Inferior parietal cortex (tissue), 1 donor: ENCODE measurements at regions not wholly inside any gene's neighbourhood (a gene's known extent, or its start where the extent isn't known, plus 50 kb on each side); places are given as distances from the start of the nearest gene placed in this dataset.

Experiments used
- DNase-seq: peaks from one replicate; pipeline ENCODE4 v3.0.0-alpha.2; 2016; ENCODE audit errors: extremely low spot score

DNA sequence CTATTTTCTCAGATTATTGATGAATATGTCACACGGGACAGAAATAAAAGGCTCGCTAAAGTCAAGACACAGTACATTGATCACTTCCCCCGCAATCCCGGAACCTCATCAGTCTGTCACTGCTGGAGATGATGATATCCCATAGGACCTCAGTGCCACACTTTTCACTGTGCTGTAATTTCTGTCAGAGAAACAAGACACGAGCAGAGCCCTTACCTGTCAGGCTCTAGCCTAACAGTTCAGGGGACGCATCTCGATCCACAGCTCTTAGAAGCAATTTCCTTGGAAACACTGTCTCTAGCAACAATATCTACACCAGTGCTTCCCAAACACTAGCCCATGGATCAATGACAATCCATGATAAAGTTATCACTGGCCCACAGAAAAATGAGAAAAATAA lies 140.0 kb downstream of the GRIN2B start:
- no peak for DNase-seq

DNA sequence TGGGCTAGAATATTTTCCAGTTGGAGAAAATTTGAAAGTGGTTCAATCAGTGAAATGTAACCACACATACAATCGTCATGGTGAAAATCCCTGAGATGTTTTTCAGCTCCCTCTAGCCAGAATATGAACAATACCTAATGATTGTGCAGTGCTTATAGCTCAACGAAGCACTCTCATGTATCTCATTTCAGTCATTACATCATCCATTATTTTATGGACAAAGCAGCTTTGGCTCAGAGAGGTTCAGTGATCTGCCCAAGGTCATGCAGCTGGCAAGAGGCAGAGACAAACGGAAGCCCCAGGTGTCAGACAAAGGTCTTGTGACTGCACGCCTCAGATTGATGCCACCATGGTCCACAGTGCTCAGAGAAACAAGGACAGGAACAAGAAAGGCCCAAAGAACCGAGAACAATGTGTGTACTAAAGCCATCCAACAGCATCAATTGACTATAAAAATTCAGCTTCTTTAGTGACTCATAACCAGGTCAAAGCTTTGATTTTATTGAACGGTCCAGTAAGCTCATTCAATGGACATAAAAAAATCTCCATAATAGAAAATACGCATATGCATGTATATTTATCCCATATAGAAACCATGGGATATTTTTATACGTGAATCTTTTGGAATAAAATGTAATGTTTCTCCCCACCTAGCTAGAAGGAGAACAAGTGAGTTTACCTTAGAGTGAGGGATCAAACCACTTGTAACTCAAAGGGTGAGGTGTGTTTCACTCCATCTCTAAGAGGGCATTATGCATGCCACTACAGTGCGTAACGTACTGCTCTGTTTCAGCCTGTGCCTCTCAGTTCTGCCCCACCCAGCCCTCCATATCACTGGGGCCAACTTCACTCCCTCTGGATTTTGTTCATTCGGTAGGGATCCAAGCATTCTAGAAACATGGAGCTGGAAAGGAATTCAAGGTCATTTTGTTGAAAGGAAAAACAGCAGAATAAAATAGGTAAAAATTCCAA lies 141.8 kb downstream of the GRIN2B start:
- DNase-seq = no peak

DNA sequence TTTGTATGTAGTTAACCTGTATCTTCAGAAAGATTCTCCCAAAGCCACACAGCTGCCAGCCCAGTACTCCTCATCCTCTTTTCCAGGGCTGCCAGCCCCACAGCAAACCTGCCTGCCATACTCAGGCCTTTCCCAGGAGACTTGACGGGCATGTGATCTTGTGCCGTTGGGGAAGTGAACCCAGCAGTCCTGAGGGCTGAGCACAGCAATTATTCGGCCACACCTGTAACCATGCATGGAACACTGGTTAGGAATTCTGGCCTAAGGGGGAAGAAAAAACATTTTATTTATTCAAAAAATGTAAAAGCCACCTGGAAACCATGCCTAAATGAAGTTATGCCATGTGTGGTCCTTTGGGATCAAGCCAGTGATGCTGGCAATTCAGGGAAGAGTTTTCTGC lies 145.3 kb downstream of the GRIN2B start:
- DNase-seq = no peak

DNA sequence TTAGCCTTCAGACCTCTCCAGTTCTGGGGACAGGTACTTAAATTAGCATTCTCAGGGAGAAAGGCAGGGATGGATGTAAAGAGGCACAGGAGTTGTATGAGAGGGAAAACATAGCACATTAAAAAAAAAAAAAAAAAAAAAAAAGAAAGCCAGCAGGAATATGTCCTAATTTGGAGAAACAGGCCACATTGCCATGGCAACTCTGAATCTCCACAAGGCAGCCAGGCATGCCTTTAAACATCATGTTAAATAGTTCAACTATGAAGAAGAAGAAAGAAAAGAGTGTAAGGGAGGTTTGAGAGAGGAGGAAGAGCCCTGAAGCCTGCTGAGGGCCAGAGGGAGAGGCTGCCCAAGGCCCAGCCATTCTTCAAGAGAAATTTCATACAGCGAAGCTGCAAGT lies 145.8 kb downstream of the GRIN2B start:
- no peak for DNase-seq

DNA sequence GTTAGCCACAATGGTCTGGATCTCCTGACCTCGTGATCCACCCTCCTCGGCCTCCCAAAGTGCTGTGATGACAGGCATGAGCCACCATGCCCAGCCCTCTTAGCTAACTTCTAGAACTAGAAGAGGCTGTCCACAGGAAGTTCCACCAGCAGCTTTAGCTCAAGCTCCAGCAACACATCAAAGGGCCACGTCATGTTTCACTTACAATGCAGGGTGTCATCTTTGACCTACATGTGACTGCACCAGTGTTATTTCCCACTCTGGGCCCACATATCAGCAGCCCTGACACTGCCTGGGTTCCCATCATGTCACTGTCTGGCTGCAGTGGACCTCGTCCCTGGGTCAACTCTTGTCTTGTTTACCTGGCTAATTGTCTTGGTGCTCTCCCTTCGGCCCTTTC lies 147.2 kb downstream of the GRIN2B start:
- DNase-seq = no peak

DNA sequence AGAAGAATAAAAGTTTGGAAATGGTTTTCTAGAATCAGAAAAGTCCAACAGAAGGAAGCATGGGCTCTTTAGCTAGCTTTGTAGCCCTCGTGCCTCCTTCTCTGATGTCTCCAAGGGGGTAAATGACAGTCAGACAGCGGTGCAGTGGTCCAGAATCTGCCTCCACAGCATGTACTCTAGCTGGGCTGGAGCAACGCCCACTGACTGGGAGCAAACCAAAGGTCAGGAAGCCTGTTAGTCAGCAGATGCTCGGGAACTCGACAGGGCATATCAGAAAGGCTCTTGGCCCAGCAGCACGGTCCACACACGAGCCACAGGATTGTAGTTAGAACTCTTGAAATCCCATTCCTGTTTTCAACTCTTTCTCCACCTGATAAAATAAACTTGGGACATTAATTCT lies 164.3 kb downstream of the GRIN2B start:
- no peak for DNase-seq

DNA sequence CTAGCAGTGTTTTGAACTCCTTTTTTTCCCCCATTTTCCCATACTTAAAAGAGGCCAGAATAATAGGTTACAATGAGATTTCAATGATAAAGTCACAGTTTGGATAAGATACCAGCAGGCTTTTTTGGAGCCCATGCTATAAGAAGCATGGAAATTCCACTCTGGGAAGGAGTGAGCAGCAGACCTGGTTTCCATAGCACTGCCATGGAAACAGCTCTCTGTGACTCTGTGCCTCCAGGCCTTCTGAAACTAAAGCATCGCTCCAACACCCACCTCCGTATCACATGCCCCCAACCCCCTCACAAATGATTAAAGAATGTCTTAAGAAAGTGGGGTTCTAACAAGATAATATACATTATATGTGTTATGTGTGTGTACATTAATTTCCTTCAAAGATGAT lies 165.0 kb downstream of the GRIN2B start:
- DNase-seq = no peak

DNA sequence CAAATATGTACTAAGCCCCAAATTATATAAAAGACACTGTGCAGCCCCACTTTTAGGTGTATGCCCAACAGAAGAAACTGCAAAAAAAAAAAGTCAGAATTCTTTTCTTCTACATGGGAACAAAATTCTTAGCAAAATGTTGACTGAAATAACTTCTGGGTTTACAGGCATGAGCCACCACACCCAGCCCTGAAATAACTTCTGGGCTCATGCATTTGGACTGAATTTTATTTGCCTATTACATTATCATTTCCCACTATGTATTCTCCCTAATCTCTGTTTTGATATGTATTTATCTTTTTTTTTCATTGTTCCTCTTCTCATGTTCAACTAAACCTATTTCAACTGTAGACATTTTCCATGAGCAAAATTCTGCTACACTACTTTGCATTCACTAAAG lies 169.2 kb downstream of the GRIN2B start:
- DNase-seq = no peak

DNA sequence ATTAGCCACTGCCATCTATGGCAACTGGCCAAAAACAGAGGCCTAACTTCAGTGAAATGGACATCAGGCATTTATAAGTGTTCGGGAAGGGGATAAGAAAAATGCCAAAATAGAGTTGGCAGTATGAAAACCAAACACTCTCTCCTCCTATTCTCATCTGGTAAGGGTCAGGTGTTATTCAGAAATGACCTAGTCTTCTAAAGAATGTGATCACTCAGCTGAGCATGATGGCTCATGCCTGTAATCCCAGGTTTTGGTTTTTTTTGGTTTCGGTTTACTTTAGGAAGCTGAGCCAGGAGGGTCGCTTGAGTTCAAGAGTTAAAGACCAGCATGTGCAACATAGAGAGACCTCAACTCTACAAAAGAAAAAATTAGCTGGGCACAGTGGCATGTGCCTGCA lies 170.3 kb downstream of the GRIN2B start:
- DNase-seq = no peak

DNA sequence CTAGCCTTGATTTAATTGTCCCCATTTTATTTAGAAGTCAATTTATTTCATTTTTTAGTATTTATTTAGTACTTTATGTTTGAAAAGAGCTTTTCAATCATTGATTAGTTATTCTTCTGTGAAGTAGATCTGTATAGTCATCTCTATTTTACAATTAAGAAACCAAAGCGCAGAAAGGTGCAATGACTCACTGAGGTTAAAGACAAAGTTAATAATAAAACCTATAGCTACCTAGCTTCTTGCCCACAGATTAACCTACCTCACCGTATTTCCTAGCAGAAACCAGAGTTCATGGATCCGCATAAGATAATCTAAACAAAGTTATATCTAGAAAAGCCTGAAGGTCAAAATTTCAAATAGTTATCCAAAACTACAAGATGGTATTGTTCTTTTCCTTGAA lies 176.4 kb downstream of the GRIN2B start:
- DNase-seq = no peak

DNA sequence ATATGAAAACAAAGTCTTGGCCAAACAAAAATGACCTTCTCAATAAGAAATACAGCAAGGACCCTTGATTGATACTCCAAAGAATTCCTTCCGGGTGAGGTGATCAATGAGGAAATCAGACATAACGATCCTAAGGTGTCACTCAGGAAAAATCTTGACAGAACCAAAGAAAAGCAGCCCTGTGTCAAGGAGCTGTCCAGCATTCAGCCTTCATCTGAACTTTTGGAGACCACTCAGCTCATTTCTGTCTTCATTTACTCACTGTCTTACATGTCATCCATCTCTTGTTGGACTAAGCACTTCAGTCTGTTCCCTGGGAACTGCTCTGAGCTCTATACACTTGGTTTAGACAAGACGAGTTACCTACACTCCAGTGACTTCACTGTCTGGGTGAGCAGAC lies 179.9 kb downstream of the GRIN2B start:
- no peak for DNase-seq

DNA sequence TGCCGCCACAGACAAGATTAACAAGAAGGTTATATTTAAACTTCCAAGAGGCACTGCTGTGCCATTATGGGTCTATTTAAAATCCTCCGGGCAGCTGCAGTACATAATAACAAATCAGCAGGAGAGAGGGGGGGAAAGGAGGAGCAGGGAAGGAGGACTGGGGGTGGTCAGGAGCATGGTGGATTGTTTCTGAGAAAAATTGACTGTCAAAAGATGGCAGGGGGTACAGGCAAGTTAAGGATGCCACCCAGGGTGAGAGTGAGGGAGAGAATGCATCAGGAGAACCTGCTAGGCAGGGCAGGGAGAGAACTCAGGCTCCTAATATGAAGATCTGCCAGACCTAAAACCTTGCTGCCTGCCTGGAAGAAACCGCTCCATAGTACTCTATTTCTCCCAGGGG lies 181.8 kb downstream of the GRIN2B start:
- no peak for DNase-seq

DNA sequence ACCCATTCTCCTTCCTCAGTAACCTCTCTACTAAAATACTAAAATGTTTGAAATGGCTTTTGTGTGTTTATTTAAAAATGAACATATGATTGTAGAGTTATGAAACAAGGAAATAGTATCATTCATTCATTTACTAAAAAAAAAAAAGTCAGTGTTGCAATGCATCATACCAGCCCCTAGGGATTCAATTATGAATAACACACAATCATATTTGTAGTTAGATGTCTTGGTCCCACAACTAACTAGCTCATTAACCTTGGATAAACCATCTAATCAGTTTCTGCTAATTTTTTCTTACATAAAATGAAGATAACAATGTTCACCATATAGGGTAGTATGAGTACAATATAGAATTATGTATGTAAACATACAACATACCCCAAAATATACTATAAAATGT lies 183.2 kb downstream of the GRIN2B start:
- DNase-seq = no peak

DNA sequence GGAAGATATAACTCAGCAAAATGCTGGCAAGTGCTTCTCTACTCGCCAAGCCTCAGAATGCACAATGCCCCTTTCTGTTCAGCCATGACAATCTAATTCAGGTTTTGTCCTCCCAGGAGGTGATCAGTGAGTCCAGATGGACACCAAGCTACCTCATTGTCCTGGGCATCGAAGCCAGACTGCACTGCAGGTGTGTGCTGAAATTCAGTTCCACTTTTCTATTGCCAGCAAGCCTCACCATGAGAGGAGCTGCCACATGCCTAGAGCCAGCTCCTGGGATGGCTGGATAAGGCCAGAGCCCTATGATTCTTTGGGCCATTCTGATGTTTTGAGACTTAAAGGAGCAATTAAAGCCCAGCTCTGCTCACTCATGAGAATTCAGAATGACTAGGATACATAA lies 186.7 kb downstream of the GRIN2B start:
- no peak for DNase-seq

DNA sequence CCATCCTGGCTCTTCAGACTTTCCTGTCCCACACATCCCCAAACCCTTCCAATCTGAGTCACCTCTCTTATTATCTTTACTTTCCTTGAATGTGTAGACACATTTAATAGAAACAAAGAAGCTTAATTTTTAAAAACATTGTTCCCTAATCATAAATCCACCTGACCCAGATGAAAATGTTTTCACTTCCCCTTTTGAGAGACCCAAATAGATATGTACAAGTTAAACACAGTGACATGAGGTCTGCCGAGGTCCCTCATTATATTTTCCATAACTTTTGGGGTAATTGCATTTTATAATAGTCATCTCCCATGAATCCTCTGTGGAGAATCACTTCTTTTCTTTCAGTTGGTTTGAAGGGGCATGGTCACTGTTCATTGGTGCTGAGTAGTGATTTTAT lies 191.1 kb downstream of the GRIN2B start:
- no peak for DNase-seq

DNA sequence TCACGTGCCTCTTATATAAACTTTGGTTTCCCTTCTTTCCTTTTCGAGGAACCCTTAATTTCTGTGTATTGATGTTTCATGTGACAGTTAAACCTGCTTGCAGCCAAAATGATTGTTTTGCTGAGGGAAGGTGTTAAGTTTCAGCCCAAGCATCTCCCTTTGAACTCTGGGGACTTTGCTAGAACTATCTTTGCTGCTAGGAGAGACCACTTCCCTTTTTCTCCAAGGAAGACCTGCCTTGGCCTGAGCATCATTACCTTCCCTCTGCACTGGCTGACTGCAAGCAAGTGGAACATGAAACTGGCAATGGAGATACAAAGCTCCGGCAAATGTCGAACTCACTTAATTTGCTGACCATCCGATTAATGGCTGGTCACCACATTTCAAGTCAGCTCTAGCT lies 192.8 kb downstream of the GRIN2B start:
- DNase-seq = no peak

DNA sequence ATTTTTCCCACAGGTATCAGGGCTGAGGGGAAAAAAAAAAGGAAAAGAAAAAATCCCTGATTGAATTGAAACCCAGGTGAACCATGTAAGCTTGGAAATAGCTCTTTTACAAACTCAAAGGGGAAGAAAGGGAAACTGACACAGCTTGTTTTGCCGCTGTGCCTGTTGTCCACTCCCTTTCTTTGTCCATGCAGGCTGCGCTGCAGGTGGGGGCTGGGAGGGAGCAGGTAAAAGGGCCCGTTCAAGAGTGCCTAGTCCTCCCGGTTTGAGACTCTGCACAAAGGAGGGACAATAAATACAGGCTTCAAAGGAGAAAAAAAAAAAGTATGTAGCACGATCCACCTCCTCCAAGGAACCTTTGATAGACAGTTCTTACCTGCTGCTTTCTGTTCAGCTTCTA lies 194.8 kb downstream of the GRIN2B start:
- DNase-seq = no peak

DNA sequence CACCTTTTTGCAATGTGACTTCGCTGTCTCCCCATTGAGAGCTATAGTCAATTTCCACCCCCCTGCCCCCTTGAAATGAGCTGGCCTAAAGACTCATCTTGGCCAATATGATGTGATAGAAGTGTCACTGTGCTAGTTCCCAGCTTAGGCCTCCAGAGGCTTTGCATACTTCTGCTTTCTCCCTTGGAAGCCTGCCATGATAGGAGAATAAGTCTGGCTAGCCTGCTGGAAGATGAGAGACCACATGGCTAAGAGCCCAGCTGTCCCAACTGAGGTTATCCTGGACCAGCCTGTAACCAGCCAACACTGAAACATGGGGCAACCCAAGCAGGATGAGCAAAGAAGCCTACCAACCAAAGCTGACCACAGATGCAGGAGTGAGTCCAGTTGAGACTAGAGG lies 196.9 kb downstream of the GRIN2B start:
- no peak for DNase-seq

DNA sequence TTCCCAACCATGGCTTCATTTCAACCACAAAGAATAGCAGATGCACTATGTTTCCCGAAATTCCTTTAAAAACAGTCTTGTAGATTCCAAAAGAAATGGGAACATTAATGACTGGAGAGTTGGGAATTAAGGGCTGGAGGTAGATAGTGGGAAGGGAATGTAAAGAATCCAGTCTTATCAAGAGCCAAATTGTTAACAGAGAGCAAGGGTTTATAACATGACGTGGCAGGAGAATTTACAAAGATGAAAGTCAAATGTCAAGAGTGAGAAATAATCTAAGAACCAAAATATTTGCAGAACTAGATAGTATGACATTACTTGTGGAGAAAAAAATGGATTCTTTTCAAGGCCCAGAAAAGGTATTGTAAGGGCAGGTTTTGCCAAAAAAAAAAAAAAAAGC lies 200.9 kb downstream of the GRIN2B start:
- no peak for DNase-seq

DNA sequence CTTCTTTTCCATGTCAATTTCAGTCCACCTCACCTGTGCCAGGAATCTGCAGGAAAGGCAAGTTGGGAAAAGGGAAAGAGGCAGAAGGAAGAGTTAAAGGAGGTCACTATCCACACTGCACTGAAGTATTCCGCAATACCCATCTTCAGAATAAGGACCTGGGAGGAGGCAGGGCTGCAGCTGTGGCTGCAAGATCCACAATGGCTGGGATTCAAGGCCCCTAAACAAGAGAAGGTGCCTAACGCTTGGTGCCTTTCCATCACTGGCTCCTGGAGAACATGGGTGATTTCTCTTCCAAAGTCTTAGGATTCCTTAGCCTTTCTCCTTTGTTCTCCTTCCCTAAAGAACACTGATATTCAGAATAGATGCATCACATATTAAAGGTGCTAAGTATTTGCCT lies 204.0 kb downstream of the GRIN2B start:
- no peak for DNase-seq

DNA sequence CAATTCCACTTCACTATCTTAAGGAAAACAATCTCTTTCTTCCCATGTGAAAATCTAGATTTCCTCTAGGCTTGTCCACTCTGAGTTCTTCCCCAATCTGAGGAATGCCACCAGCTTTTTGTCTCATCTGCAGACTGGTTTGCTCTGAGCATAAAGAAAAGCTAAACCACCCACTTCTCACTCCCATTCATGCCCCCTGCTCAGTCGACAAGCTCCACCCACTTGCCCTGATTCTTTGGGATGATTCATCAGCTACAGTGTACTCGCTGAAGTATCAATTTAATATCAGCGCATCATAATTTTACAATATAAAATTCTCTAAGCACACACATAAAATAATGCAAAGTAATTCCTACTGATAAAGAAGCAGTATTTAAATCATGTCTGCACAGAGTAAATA lies 209.1 kb downstream of the GRIN2B start:
- DNase-seq = no peak

DNA sequence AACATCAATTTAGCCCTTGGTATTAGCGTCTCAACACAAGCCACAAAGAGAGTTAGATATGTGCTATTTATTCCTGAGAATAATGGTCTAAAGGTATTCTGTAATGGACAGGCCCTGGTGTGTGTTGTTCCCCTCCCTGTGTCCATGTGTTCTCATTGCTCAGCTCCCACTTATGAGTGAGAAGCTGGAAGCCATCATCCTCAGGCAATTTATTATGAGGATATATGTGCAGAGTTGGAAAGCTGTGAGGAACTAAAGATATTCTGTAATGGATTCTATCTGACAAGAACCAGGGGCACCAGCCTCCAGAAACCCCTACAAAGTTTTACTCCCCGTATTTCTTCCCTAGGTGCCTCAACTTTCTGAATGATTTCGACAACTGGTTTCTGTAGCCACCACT lies 210.8 kb downstream of the GRIN2B start:
- no peak for DNase-seq

DNA sequence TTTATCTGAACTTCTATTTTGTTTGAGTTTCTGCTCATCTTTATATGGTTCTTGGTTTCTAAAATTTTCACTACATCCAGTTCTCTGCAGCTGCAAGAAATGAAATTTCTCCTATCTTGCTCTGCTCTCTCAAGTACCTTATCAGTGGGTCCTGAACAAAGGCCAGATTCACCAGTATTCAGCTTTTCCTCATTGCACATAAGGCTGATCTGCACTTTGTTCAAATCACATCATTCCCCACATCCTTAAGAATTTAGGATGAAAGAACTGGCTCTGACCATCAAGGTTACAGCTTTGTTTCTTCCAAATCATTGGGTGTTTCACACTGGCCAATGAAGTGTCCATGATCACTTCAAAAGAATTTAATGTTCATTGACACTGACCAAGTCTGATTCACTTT lies 211.4 kb downstream of the GRIN2B start:
- DNase-seq = no peak

DNA sequence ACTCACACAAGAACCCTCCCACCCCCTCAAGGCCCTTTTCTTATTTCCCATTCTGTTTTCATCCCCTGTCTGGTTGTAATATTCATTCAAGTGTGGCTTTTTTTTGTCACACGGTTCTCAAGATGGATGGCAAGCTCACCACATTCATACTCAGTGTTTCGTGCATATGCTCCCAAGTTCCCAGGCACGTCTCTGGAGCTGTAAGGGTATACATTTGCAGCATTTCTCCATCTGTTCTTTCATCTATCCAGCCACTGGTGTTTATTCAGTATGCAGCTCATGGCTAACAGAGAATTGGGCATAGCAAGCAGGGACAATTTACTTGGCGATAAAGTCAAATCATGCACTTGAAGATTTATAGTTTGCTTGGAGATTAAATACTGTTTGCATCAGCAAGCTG lies 212.1 kb downstream of the GRIN2B start:
- DNase-seq = no peak
